Mesenchymal stem cell (in vitro differentiated cells and primary cell): ENCODE measurements at regions not wholly inside any gene's neighbourhood (a gene's known extent, or its start where the extent isn't known, plus 50 kb on each side); places are given as distances from the start of the nearest gene placed in this dataset.

Source experiments
- DNase-seq: peaks from one replicate; pipeline ENCODE4 v3.0.0-alpha.2; 2013
- H2AFZ ChIP-seq: one replicate; pipeline ENCODE4 v1.6.1; 2013; ENCODE audit warnings: low read depth, mild to moderate bottlenecking, control low read depth, inconsistent platforms, low read length, moderate library complexity
- H2AK5ac ChIP-seq: 2 replicates; pipeline ENCODE4 v1.6.1; 2013; ENCODE audit warnings: low read length, moderate library complexity, mild to moderate bottlenecking, inconsistent platforms; ENCODE audit not compliant: severe bottlenecking
- H2BK120ac ChIP-seq: one replicate; pipeline ENCODE4 v1.6.1; 2013; ENCODE audit warnings: low read depth, mild to moderate bottlenecking, inconsistent platforms, low read length, moderate library complexity
- H2BK12ac ChIP-seq, 2 experiments: one replicate each; pipeline ENCODE4 v1.6.1; 2013; ENCODE audit warnings: inconsistent platforms in 2 of 2, low read length in 2 of 2, mild to moderate bottlenecking in 2 of 2, moderate library complexity in 2 of 2, control low read depth in 1 of 2
- H2BK15ac ChIP-seq: one replicate; pipeline ENCODE4 v1.6.1; 2013; ENCODE audit warnings: mild to moderate bottlenecking, low read depth, inconsistent platforms; ENCODE audit not compliant: poor library complexity, severe bottlenecking
- H2BK5ac ChIP-seq: 2 replicates; pipeline ENCODE4 v1.6.1; 2013; ENCODE audit warnings: low read depth, mild to moderate bottlenecking, low read length, control low read depth, inconsistent platforms; ENCODE audit not compliant: poor library complexity, severe bottlenecking
- H3K14ac ChIP-seq, 2 experiments: one replicate each; pipeline ENCODE4 v1.6.1; 2013; ENCODE audit warnings: inconsistent platforms in 2 of 2, low read length in 2 of 2, control low read depth in 1 of 2, mild to moderate bottlenecking in 1 of 2, moderate library complexity in 1 of 2
- H3K18ac ChIP-seq, 2 experiments: one replicate each; pipeline ENCODE4 v1.6.1; 2013; ENCODE audit warnings: inconsistent platforms in 2 of 2, low read length in 2 of 2, control low read depth in 1 of 2, low read depth in 1 of 2, mild to moderate bottlenecking in 1 of 2
- H3K23ac ChIP-seq, 2 experiments: one replicate each; pipeline ENCODE4 v1.6.1; 2013; ENCODE audit warnings: inconsistent platforms in 2 of 2, low read length in 2 of 2, mild to moderate bottlenecking in 2 of 2, moderate library complexity in 2 of 2, control low read depth in 1 of 2
- H3K27ac ChIP-seq: 2 replicates; pipeline ENCODE4 v1.5.1; 2013; ENCODE audit warnings: mild to moderate bottlenecking, moderate library complexity, low read length, control low read depth, inconsistent platforms; ENCODE audit not compliant: poor library complexity, severe bottlenecking
- H3K27me3 ChIP-seq, 2 experiments: 2 replicates each; pipeline versions ENCODE4 v1.6.1 to v1.7.0; 2013; ENCODE audit warnings: low read length in 2 of 2, mild to moderate bottlenecking in 2 of 2, moderate library complexity in 2 of 2, control low read depth in 1 of 2, inconsistent platforms in 1 of 2; ENCODE audit not compliant: control insufficient read depth in 1 of 2, insufficient read depth in 1 of 2
- H3K36me3 ChIP-seq, 2 experiments: 2 replicates each; pipeline versions ENCODE4 v1.6.1 to v1.7.0; 2013; ENCODE audit warnings: low read length in 2 of 2, control low read depth in 1 of 2, inconsistent platforms in 1 of 2, low read depth in 1 of 2, mild to moderate bottlenecking in 1 of 2; ENCODE audit not compliant: insufficient read depth in 2 of 2, control insufficient read depth in 1 of 2
- H3K4ac ChIP-seq, 2 experiments: one replicate each; pipeline ENCODE4 v1.6.1; 2013; ENCODE audit warnings: inconsistent platforms in 2 of 2, low read length in 2 of 2, mild to moderate bottlenecking in 2 of 2, moderate library complexity in 2 of 2, control low read depth in 1 of 2, low read depth in 1 of 2
- H3K4me1 ChIP-seq: 2 replicates; pipeline ENCODE4 v1.6.1; 2013; ENCODE audit warnings: low read depth, low read length, control low read depth; ENCODE audit not compliant: control insufficient read depth, insufficient read depth
- H3K4me2 ChIP-seq: 2 replicates; pipeline ENCODE4 v1.6.1; 2013; ENCODE audit warnings: low read length, mild to moderate bottlenecking, inconsistent platforms; ENCODE audit not compliant: poor library complexity, severe bottlenecking
- H3K4me3 ChIP-seq, 2 experiments: 2 replicates each; pipeline versions ENCODE4 v1.5.1 to v1.7.0; 2013; ENCODE audit warnings: low read length in 2 of 2, mild to moderate bottlenecking in 2 of 2, control low read depth in 1 of 2, low read depth in 1 of 2; ENCODE audit not compliant: insufficient read depth in 1 of 2
- H3K79me1 ChIP-seq: replicated peaks from 2 replicates; pipeline ENCODE4 v1.6.1; 2013; ENCODE audit warnings: mild to moderate bottlenecking, control low read depth, low read length, inconsistent platforms; ENCODE audit not compliant: poor library complexity, severe bottlenecking
- H3K9ac ChIP-seq: 2 replicates; pipeline ENCODE4 v1.7.0; 2013; ENCODE audit warnings: mild to moderate bottlenecking, low read length, moderate library complexity
- H3K9me3 ChIP-seq: 2 replicates; pipeline ENCODE4 v1.7.0; 2013; ENCODE audit warnings: mild to moderate bottlenecking, low read length; ENCODE audit not compliant: control insufficient read depth
- H4K8ac ChIP-seq: one replicate; pipeline ENCODE4 v1.6.1; 2013; ENCODE audit warnings: inconsistent platforms, mild to moderate bottlenecking, low read length, moderate library complexity
- H4K91ac ChIP-seq: one replicate; pipeline ENCODE4 v1.6.1; 2013; ENCODE audit warnings: mild to moderate bottlenecking, low read length, inconsistent platforms
- WGBS: methylation state at CpG from one replicate; pipeline ENCODE4 v1.1.7; 2013; ENCODE audit warnings: mixed read lengths; 5-methylcytosine and 5-hydroxymethylcytosine counted together

DNA sequence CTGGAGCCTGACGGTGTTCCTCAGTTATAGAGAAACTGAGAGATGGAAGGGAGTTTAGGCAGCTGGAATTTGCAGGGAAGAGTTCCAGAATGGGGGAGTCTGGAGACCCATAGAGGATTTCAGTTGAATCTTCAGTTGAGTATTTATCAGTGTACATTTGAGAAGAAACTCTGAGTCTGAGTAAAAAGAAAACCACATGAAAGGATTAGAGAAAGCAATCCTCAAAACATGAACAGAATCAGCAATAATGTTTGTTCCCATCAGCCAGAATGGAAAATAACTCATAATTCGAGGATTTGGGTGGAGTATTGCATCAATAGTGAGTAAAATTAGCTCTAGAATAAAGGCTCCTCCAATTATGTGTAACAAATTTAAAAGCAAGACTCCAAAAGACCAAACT, 130.0 kb upstream of the AHR start:
- no peak for DNase-seq
- Histone ChIP-seq H3K4me1 (no peaks in the 10 kb centered on the region), H2BK15ac (no peak overlapping the region), H4K91ac (no peak overlapping the region), H3K4ac (no peak overlapping the region), H2BK12ac (no peak overlapping the region), H3K9ac (no peak overlapping the region), H3K23ac (no peak overlapping the region), H3K36me3 (no peaks in the 10 kb centered on the region), H2AK5ac (no peak overlapping the region), H3K18ac (no peak overlapping the region), H3K4me2 (no peak overlapping the region), H3K27ac (no peak overlapping the region), H3K4me3 (no peak overlapping the region), H2BK120ac (no peak overlapping the region), H3K27me3 (no peaks in the 10 kb centered on the region), H2BK5ac (no peak overlapping the region), H2AFZ (no peak overlapping the region), H3K9me3 (no peaks in the 10 kb centered on the region), H4K8ac (no peak overlapping the region), H3K79me1 (no peaks in the 10 kb centered on the region), H3K14ac (no peak overlapping the region)
- WGBS, result 96% methylated on average over 1 of the region's 2 CpGs

DNA sequence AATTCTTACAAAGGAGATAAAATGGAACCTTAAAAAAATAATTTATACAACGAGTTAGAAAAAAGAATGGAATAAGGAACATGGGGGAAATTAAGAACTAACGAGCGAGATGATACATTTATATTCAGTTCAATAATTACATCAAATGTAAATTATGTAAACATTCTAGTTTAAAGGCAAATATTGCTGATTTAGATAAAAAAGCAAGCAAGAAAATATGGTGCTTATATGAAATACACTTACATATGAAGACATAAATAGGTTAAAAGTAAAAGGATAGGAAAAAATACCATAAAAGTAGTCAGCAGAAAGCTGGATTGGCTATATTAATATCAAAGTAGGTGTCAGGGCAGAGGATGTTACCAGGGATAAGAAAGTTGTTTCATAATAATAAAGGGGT, 127.0 kb upstream of the AHR start:
- Histone ChIP-seq H3K79me1 (no peaks in the 10 kb centered on the region), H3K36me3 (no peaks in the 10 kb centered on the region), H3K9ac (no peak overlapping the region), H2BK120ac (no peak overlapping the region), H3K4me1 (no peaks in the 10 kb centered on the region), H3K4ac (no peak overlapping the region), H4K8ac (no peak overlapping the region), H3K9me3 (peaks cover 4% of the 10 kb centered on the region), H3K23ac (no peak overlapping the region), H2AK5ac (no peak overlapping the region), H4K91ac (no peak overlapping the region), H3K4me3 (no peak overlapping the region), H2BK15ac (no peak overlapping the region), H3K27ac (no peak overlapping the region), H3K4me2 (no peak overlapping the region), H3K18ac (no peak overlapping the region), H2BK5ac (no peak overlapping the region), H2BK12ac (no peak overlapping the region), H2AFZ (no peak overlapping the region), H3K14ac (no peak overlapping the region), H3K27me3 (no peaks in the 10 kb centered on the region)
- no peak for DNase-seq
- no CpG with 5 or more reads among the region's 3 CpGs for WGBS

DNA sequence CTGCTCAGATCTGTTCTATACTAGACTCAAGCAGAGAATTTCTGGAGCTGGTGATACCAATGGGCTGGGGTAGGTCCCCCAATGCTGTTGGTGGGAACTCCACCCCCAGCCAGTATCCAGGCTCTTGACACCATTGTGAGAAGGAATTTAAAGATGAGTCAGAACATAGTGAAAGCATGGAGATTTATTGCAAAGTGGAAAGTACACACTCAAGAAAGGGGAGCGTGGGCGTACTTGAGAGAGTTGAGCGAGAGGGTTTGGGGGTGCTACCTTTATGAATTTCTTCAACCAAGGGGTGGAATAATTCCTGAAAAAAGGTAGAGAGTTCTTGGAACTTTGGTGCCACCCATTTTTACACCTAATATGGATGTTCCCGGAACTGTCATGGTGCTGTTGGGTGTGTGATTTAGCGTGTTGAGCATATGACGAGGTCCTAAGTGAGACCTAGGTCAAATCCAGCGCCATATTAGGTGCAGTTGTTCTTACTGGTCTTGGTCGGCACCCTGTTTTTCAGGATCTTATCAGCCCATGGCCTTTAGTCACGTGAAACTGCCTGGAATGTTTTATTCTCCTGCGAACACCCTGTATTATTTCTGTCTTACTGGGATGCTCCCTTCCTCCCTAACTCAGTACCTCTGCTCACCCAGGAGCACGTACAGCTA, 122.0 kb upstream of the AHR start:
- 97% methylated on average over 10 of the region's 11 CpGs for WGBS
- Histone ChIP-seq H3K18ac (no peak overlapping the region), H3K79me1 (no peaks in the 10 kb centered on the region), H2BK5ac (no peak overlapping the region), H4K91ac (no peak overlapping the region), H3K36me3 (no peaks in the 10 kb centered on the region), H3K4me1 (no peaks in the 10 kb centered on the region), H3K14ac (no peak overlapping the region), H3K4me2 (no peak overlapping the region), H3K9ac (no peak overlapping the region), H3K4me3 (no peak overlapping the region), H3K4ac (no peak overlapping the region), H3K9me3 (peaks cover 4% of the 10 kb centered on the region), H3K27ac (no peak overlapping the region), H4K8ac (no peak overlapping the region), H3K23ac (no peak overlapping the region), H2BK15ac (no peak overlapping the region), H2BK12ac (no peak overlapping the region), H2AK5ac (no peak overlapping the region), H2AFZ (no peak overlapping the region), H3K27me3 (no peaks in the 10 kb centered on the region), H2BK120ac (no peak overlapping the region)
- DNase-seq, result peak; percentile 8

DNA sequence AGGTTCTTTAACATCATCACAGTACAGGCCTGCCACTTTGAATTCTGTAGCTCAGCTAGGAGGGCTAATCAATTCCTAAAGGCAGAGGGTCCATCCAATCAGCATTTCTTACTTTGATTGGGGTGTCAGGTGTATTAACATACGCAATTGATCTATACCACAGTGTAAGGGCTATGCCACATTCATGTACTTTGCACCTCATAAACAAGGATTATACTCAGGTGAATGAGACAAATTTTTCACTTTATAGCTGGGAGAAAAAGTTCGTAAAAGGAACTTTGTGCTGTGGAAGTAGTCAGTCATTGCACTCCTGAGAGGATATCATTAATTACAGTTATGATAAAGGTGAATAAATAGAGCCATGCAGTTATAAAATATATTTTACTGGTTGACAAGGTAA, 119.9 kb upstream of the AHR start:
- H3K27me3 ChIP-seq, result no peaks in the 10 kb centered on the region
- H3K9me3 ChIP-seq, result peaks cover 3% of the 10 kb centered on the region
- WGBS, result 100% methylated on average over 1 of the region's 2 CpGs
- no peak overlapping the region for H3K4me2 ChIP-seq
- DNase-seq, result no peak
- no peak overlapping the region for H2BK15ac ChIP-seq
- H2BK12ac ChIP-seq, result no peak overlapping the region
- H4K91ac ChIP-seq, result no peak overlapping the region
- no peak overlapping the region for H3K14ac ChIP-seq
- H3K4me1 ChIP-seq, result no peaks in the 10 kb centered on the region
- no peak overlapping the region for H2BK5ac ChIP-seq
- no peak overlapping the region for H3K18ac ChIP-seq
- no peak overlapping the region for H2BK120ac ChIP-seq
- no peaks in the 10 kb centered on the region for H3K79me1 ChIP-seq
- no peak overlapping the region for H2AFZ ChIP-seq
- no peak overlapping the region for H4K8ac ChIP-seq
- H2AK5ac ChIP-seq, result no peak overlapping the region
- no peak overlapping the region for H3K27ac ChIP-seq
- no peak overlapping the region for H3K23ac ChIP-seq
- H3K4ac ChIP-seq, result no peak overlapping the region
- H3K36me3 ChIP-seq, result no peaks in the 10 kb centered on the region
- no peak overlapping the region for H3K4me3 ChIP-seq
- H3K9ac ChIP-seq, result no peak overlapping the region
